Trophoblast cell (in vitro differentiated cells and primary cell): ENCODE measurements at regions not wholly inside any gene's neighbourhood (a gene's known extent, or its start where the extent isn't known, plus 50 kb on each side); places are given as distances from the start of the nearest gene placed in this dataset.

ENCODE experiments used
- DNase-seq, 2 donors: peaks; one replicate each; pipeline ENCODE4 v3.0.0-alpha.2; 2016
- H2AFZ ChIP-seq: 2 replicates; pipeline ENCODE4 v1.6.1; 2013; ENCODE audit warnings: low read length, moderate library complexity, mild to moderate bottlenecking; ENCODE audit not compliant: insufficient read depth, poor library complexity
- H2AK5ac ChIP-seq: 2 replicates; pipeline ENCODE4 v1.6.1; 2013; ENCODE audit warnings: mild to moderate bottlenecking, low read length
- H2BK120ac ChIP-seq: 2 replicates; pipeline ENCODE4 v1.6.1; 2013; ENCODE audit warnings: low read length, mild to moderate bottlenecking, moderate library complexity; ENCODE audit not compliant: insufficient read depth, poor library complexity
- H2BK12ac ChIP-seq: 2 replicates; pipeline ENCODE4 v1.6.1; 2013; ENCODE audit warnings: mild to moderate bottlenecking, low read length, moderate library complexity
- H2BK5ac ChIP-seq: 2 replicates; pipeline ENCODE4 v1.6.1; 2013; ENCODE audit warnings: low read length, low read depth, moderate library complexity, mild to moderate bottlenecking; ENCODE audit not compliant: poor library complexity
- H3K14ac ChIP-seq: 2 replicates; pipeline ENCODE4 v1.6.1; 2013; ENCODE audit warnings: mild to moderate bottlenecking, low read length
- H3K18ac ChIP-seq: 2 replicates; pipeline ENCODE4 v1.6.1; 2013; ENCODE audit warnings: mild to moderate bottlenecking, low read length
- H3K23ac ChIP-seq: 2 replicates; pipeline ENCODE4 v1.6.1; 2013; ENCODE audit warnings: low read length
- H3K27ac ChIP-seq: 2 replicates; pipeline ENCODE4 v1.5.1; 2013; ENCODE audit warnings: low read depth, mild to moderate bottlenecking, inconsistent platforms, low read length, moderate library complexity
- H3K27me3 ChIP-seq: 2 replicates; pipeline ENCODE4 v1.6.1; 2013; ENCODE audit warnings: inconsistent platforms, mild to moderate bottlenecking, low read length, moderate library complexity; ENCODE audit not compliant: insufficient read depth
- H3K36me3 ChIP-seq, 2 experiments: 1 replicate in 1 of 2; 2 replicates in 1 of 2; pipeline ENCODE4 v1.6.1; 2013; ENCODE audit warnings: low read length in 2 of 2, mild to moderate bottlenecking in 2 of 2, moderate library complexity in 1 of 2; ENCODE audit not compliant: insufficient read depth in 2 of 2, control insufficient read depth in 1 of 2
- H3K4ac ChIP-seq: 2 replicates; pipeline ENCODE4 v1.6.1; 2013; ENCODE audit warnings: low read depth, mild to moderate bottlenecking, low read length, moderate library complexity
- H3K4me1 ChIP-seq, 2 experiments: 1 replicate in 1 of 2; 2 replicates in 1 of 2; pipeline ENCODE4 v1.6.1; 2013; ENCODE audit warnings: low read length in 2 of 2, mild to moderate bottlenecking in 2 of 2, moderate library complexity in 1 of 2; ENCODE audit not compliant: insufficient read depth in 2 of 2, control insufficient read depth in 1 of 2
- H3K4me2 ChIP-seq: 2 replicates; pipeline ENCODE4 v1.6.1; 2013; ENCODE audit warnings: inconsistent platforms, mild to moderate bottlenecking, low read length, moderate library complexity
- H3K4me3 ChIP-seq: 2 replicates; pipeline ENCODE4 v1.5.1; 2013; ENCODE audit warnings: mild to moderate bottlenecking, low read depth, low read length, inconsistent platforms
- H3K79me1 ChIP-seq: one replicate; pipeline ENCODE4 v1.6.1; 2013; ENCODE audit warnings: low read length
- H3K79me2 ChIP-seq: 2 replicates; pipeline ENCODE4 v1.6.1; 2013; ENCODE audit warnings: low read length, mild to moderate bottlenecking; ENCODE audit not compliant: control insufficient read depth, insufficient read depth, poor library complexity
- H3K9ac ChIP-seq: 2 replicates; pipeline ENCODE4 v1.6.1; 2013; ENCODE audit warnings: mild to moderate bottlenecking, low read length
- H3K9me3 ChIP-seq: 2 replicates; pipeline ENCODE4 v1.6.1; 2013; ENCODE audit warnings: low read depth, mild to moderate bottlenecking, control low read depth, inconsistent platforms, low read length; ENCODE audit not compliant: insufficient read depth
- H4K12ac ChIP-seq: 2 replicates; pipeline ENCODE4 v1.6.1; 2013; ENCODE audit warnings: low read depth, mild to moderate bottlenecking, low read length, moderate library complexity
- H4K8ac ChIP-seq: 2 replicates; pipeline ENCODE4 v1.6.1; 2013; ENCODE audit warnings: low read depth, mild to moderate bottlenecking, low read length, moderate library complexity
- H4K91ac ChIP-seq: one replicate; pipeline ENCODE4 v1.6.1; 2013; ENCODE audit warnings: low read depth, mild to moderate bottlenecking, low read length, moderate library complexity
- WGBS: extraction: QIAGEN DNeasy Blood & Tissue Kit; methylation state at CpG from one replicate; pipeline ENCODE4 v1.1.7; 2013; ENCODE audit warnings: missing lambda C conversion rate; ENCODE audit not compliant: insufficient read length, insufficient coverage; ENCODE audit errors: extremely low coverage; 5-methylcytosine and 5-hydroxymethylcytosine counted together

DNA sequence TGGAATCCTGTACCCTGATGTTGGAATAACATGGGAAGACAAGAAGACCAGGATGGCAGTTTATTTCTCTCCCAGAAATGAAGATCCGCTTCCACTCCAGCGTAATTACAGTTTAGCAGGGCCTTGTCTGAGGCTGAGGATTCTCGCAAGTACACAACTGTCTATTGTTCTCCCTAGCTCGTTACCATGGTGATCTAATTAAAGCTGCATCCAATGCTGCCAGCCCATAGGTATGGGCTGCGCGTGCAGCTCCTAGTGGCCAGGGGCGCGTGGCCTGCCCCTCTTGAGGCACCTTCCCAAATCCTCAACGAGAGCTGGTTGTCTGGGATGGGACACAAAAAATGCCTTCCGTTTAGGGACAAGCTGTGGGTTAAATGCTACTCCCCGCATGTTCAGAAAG lies 344.9 kb downstream of the CYRIA start:
- no peak overlapping the region for H2AK5ac ChIP-seq
- peaks cover 1% of the 10 kb centered on the region for H3K79me2 ChIP-seq
- H4K91ac ChIP-seq, result peak overlapping the region; percentile 34
- no peak for DNase-seq
- no peak overlapping the region for H3K23ac ChIP-seq
- no peak overlapping the region for H3K9ac ChIP-seq
- H2AFZ ChIP-seq, result no peak overlapping the region
- no CpG with 5 or more reads among the region's 11 CpGs for WGBS
- peaks cover 30% of the 10 kb centered on the region for H3K79me1 ChIP-seq
- peak overlapping the region; percentile 2 for H2BK120ac ChIP-seq
- peaks cover 42 to 48% of the 10 kb centered on the region in 2 experiments for H3K4me1 ChIP-seq
- H4K8ac ChIP-seq, result no peak overlapping the region
- no peak overlapping the region for H4K12ac ChIP-seq
- H3K9me3 ChIP-seq, result no peaks in the 10 kb centered on the region
- no peak overlapping the region for H3K4me3 ChIP-seq
- no peaks in the 10 kb centered on the region for H3K27me3 ChIP-seq
- H3K27ac ChIP-seq, result no peak overlapping the region
- H3K14ac ChIP-seq, result no peak overlapping the region
- no peaks in the 10 kb centered on the region for H3K36me3 ChIP-seq
- H3K4me2 ChIP-seq, result no peak overlapping the region
- H3K4ac ChIP-seq, result no peak overlapping the region
- peak overlapping the region; percentile 12 for H3K18ac ChIP-seq
- H2BK5ac ChIP-seq, result peak overlapping the region; percentile 12
- H2BK12ac ChIP-seq, result peak overlapping the region; percentile 52

DNA sequence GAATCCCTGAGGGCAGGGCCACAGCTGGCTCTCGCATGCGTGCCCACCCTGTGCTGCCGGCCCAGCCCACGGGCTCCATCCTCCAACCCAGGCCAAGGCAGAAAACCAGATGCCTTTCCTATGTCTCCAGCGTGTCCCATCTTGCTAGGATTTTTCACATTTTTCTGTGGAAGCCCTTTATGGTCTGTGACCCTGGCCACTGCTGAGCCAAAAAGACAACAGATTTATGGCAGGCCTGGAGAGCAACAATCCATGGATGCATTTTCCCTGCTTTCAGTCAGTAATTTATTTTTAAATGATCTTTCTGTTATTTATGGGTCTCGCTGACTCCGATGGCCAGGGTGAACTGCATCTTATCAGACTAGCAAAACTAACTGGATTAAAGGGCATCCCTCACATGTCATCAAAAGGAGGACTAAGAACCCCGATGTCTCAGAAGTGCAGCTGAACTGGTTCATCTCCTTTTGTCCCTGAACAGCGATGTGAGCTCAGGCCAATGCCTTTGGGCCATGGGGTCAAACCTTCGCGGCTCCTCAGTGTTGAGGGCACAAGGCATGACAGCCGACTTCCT lies 346.0 kb downstream of the CYRIA start:
- no CpG with 5 or more reads among the region's 12 CpGs for WGBS
- peak overlapping the region; percentile 74 for H2BK5ac ChIP-seq
- no peak overlapping the region for H2AK5ac ChIP-seq

DNA sequence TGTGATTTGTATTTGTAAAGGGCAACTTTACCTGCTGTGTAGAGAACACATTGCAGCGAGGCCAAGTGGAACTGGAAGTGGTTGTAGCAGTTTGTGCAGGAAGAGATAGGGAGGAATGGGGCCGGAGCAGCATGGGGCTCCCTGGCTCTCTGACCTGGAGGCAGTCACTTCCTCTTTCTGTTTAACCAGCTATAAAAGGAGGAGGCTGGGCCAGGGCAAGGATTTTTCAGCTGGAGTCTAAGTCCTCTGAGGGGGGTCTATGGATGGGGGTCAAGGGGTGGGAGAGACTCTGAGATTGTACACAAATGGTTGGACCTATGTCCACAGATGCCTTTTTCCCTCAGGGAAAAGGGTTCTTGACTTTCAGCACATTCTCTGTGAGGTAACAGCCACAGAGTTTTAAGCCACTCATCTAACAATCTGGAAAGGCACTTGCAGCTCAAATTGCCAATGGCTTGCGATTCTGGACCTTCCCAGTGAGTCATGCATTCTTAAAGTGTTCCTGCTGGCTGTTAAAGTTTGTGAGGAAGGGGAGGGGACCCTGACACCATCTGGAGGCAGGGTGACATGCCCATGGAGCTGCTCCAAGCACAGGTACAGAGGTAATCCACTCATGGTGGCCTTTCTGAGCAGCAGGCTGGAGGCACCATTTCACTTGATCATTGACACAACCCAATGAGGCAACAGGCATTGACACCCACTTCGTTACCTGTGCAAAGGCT lies 347.0 kb downstream of the CYRIA start:
- Histone ChIP-seq H3K79me1 (peaks cover 28% of the 10 kb centered on the region), H4K12ac (no peak overlapping the region), H3K27ac (peak overlapping the region; percentile 93), H3K4me2 (peak overlapping the region; percentile 27), H3K4me3 (no peak overlapping the region), H3K18ac (peak overlapping the region; percentile 9), H2BK5ac (peak overlapping the region; percentile 74), H2AFZ (no peak overlapping the region), H3K27me3 (no peaks in the 10 kb centered on the region), H3K9ac (no peak overlapping the region), H3K4ac (peak overlapping the region; percentile 0), H3K36me3 (no peaks in the 10 kb centered on the region), H3K4me1 (peaks cover 33 to 34% of the 10 kb centered on the region in 2 experiments), H3K9me3 (no peaks in the 10 kb centered on the region), H4K91ac (peak overlapping the region; percentile 92), H4K8ac (peak overlapping the region; percentile 27), H3K23ac (no peak overlapping the region), H3K79me2 (peaks cover 1% of the 10 kb centered on the region), H2AK5ac (peak overlapping the region; percentile 3), H2BK120ac (peak overlapping the region; percentile 62), H3K14ac (peak overlapping the region; percentile 59), H2BK12ac (peak overlapping the region; percentile 20)
- peak; percentile 39 to 66 for DNase-seq
- WGBS, result no CpG with 5 or more reads among the region's 4 CpGs

More for the DNA sequence above, 346.0 kb downstream of the CYRIA start:
- peak in 1 of 2 donors; percentile 48 for DNase-seq
- peaks cover 1% of the 10 kb centered on the region for H3K79me2 ChIP-seq
- H3K4me1 ChIP-seq, result peaks cover 35 to 39% of the 10 kb centered on the region in 2 experiments
- peak overlapping the region; percentile 62 for H2BK120ac ChIP-seq
- H4K12ac ChIP-seq, result peak overlapping the region; percentile 10
- no peak overlapping the region for H3K4me3 ChIP-seq
- H3K9ac ChIP-seq, result no peak overlapping the region
- H2BK12ac ChIP-seq, result peak overlapping the region; percentile 20
- H3K79me1 ChIP-seq, result peaks cover 29% of the 10 kb centered on the region
- H3K4me2 ChIP-seq, result peak overlapping the region; percentile 27
- H3K9me3 ChIP-seq, result no peaks in the 10 kb centered on the region
- no peak overlapping the region for H2AFZ ChIP-seq
- H4K91ac ChIP-seq, result peak overlapping the region; percentile 87
- peak overlapping the region; percentile 27 for H4K8ac ChIP-seq
- no peak overlapping the region for H3K4ac ChIP-seq
- H3K23ac ChIP-seq, result no peak overlapping the region
- H3K27ac ChIP-seq, result peak overlapping the region; percentile 93
- H3K27me3 ChIP-seq, result no peaks in the 10 kb centered on the region
- peak overlapping the region; percentile 9 for H3K18ac ChIP-seq
- H3K36me3 ChIP-seq, result no peaks in the 10 kb centered on the region
- H3K14ac ChIP-seq, result peak overlapping the region; percentile 59

- Histone ChIP-seq H2AFZ (peak overlapping the region; percentile 21), H3K18ac (peak overlapping the region; percentile 90), H3K9me3 (no peaks in the 10 kb centered on the region), H4K12ac (peak overlapping the region; percentile 11), H2AK5ac (peak overlapping the region; percentile 81), H3K4me3 (no peak overlapping the region), H4K91ac (peak overlapping the region; percentile 92), H3K79me1 (peaks cover 28% of the 10 kb centered on the region), H3K23ac (no peak overlapping the region), H3K27ac (peak overlapping the region; percentile 93), H3K4me1 (peaks cover 33 to 34% of the 10 kb centered on the region in 2 experiments), H3K9ac (no peak overlapping the region), H2BK120ac (peak overlapping the region; percentile 99), H2BK5ac (peak overlapping the region; percentile 71), H2BK12ac (peak overlapping the region; percentile 82), H3K4ac (peak overlapping the region; percentile 58), H4K8ac (peak overlapping the region; percentile 63), H3K79me2 (peaks cover 1% of the 10 kb centered on the region), H3K36me3 (no peaks in the 10 kb centered on the region), H3K4me2 (peak overlapping the region; percentile 9), H3K27me3 (no peaks in the 10 kb centered on the region), H3K14ac (peak overlapping the region; percentile 93)
- no peak for DNase-seq
- no CpG with 5 or more reads among the region's 4 CpGs for WGBS
Measured at GRCh38 chr2:16318051-16318450, 347.6 kb downstream of the CYRIA start.
